ENCODE measurements at regions not wholly inside any gene's neighbourhood (a gene's known extent, or its start where the extent isn't known, plus 50 kb on each side); places are given as distances from the start of the nearest gene placed in this dataset.

GRCh38 chr2:21981127-21981526 is 857.4 kb downstream of the TDRD15 start:
- no peak overlapping the region for H3K4ac ChIP-seq (ENCODE audit: low read depth, low read length)
- no peaks in the 10 kb centered on the region for H3K4me1 ChIP-seq (ENCODE audit: control insufficient read depth, low read depth, low read length)
- H2BK15ac ChIP-seq (replicated peaks; ENCODE audit: low read depth), result no peak overlapping the region
- H2AK5ac ChIP-seq (ENCODE audit: low read length), result no peak overlapping the region
- no peak overlapping the region for H2BK120ac ChIP-seq (ENCODE audit: low read depth, low read length)
- H3K27ac ChIP-seq (ENCODE audit: low read depth, low read length), result no peak overlapping the region
- DNase-seq, result no peak
- H3K79me2 ChIP-seq (ENCODE audit: control insufficient read depth, insufficient read depth, low read length), result no peaks in the 10 kb centered on the region
- H4K8ac ChIP-seq (ENCODE audit: low read depth, low read length), result no peak overlapping the region
- no peak overlapping the region for H4K5ac ChIP-seq (ENCODE audit: low read length)
- no peak overlapping the region for H2BK5ac ChIP-seq (ENCODE audit: low read length)
- no CpG with 5 or more reads among the region's 1 CpG for WGBS (ENCODE audit: extremely low coverage, insufficient coverage, low lambda C conversion rate)
- H3K18ac ChIP-seq (ENCODE audit: low read length), result no peak overlapping the region
- no peak overlapping the region for H3K23ac ChIP-seq (ENCODE audit: low read length)
- no peaks in the 10 kb centered on the region for H3K79me1 ChIP-seq (ENCODE audit: low read length)
- no peak overlapping the region for H3K4me3 ChIP-seq (ENCODE audit: low read length)
- no peak overlapping the region for H3K4me2 ChIP-seq (ENCODE audit: low read length)
- H3K36me3 ChIP-seq (ENCODE audit: control insufficient read depth, insufficient read depth, low read length), result no peaks in the 10 kb centered on the region
- no peak overlapping the region for H3K56ac ChIP-seq (ENCODE audit: low read length)
- H3K27me3 ChIP-seq (ENCODE audit: insufficient read depth, low read length, poor library complexity), result no peaks in the 10 kb centered on the region
- no peak overlapping the region for H3K9ac ChIP-seq (ENCODE audit: low read length)

GRCh38 chr2:21993002-21993401 is 869.2 kb downstream of the TDRD15 start:
- no peaks in the 10 kb centered on the region for H3K79me2 ChIP-seq (ENCODE audit: control insufficient read depth, insufficient read depth, low read length)
- H3K27ac ChIP-seq (ENCODE audit: low read depth, low read length), result no peak overlapping the region
- no peak overlapping the region for H3K4ac ChIP-seq (ENCODE audit: low read depth, low read length)
- H3K18ac ChIP-seq (ENCODE audit: low read length), result no peak overlapping the region
- H3K4me2 ChIP-seq (ENCODE audit: low read length), result no peak overlapping the region
- no peak overlapping the region for H4K5ac ChIP-seq (ENCODE audit: low read length)
- no peak overlapping the region for H3K9ac ChIP-seq (ENCODE audit: low read length)
- no peaks in the 10 kb centered on the region for H3K4me1 ChIP-seq (ENCODE audit: control insufficient read depth, low read depth, low read length)
- no peak overlapping the region for H3K4me3 ChIP-seq (ENCODE audit: low read length)
- H2BK120ac ChIP-seq (ENCODE audit: low read depth, low read length), result no peak overlapping the region
- no peak overlapping the region for H2AK5ac ChIP-seq (ENCODE audit: low read length)
- no peak overlapping the region for H3K23ac ChIP-seq (ENCODE audit: low read length)
- H2BK5ac ChIP-seq (ENCODE audit: low read length), result no peak overlapping the region
- no peak overlapping the region for H2BK15ac ChIP-seq (replicated peaks; ENCODE audit: low read depth)
- no peak overlapping the region for H4K8ac ChIP-seq (ENCODE audit: low read depth, low read length)
- H3K79me1 ChIP-seq (ENCODE audit: low read length), result no peaks in the 10 kb centered on the region
- no CpG with 5 or more reads among the region's 1 CpG for WGBS (ENCODE audit: extremely low coverage, insufficient coverage, low lambda C conversion rate)
- H3K27me3 ChIP-seq (ENCODE audit: insufficient read depth, low read length, poor library complexity), result no peaks in the 10 kb centered on the region
- no peak for DNase-seq
- no peak overlapping the region for H3K56ac ChIP-seq (ENCODE audit: low read length)
- no peaks in the 10 kb centered on the region for H3K36me3 ChIP-seq (ENCODE audit: control insufficient read depth, insufficient read depth, low read length)

- H3K27ac ChIP-seq (ENCODE audit: low read depth, low read length), result no peak overlapping the region
- H2BK5ac ChIP-seq (ENCODE audit: low read length), result no peak overlapping the region
- H3K9ac ChIP-seq (ENCODE audit: low read length), result no peak overlapping the region
- H3K23ac ChIP-seq (ENCODE audit: low read length), result no peak overlapping the region
- no peaks in the 10 kb centered on the region for H3K27me3 ChIP-seq (ENCODE audit: insufficient read depth, low read length, poor library complexity)
- no peaks in the 10 kb centered on the region for H3K79me1 ChIP-seq (ENCODE audit: low read length)
- H3K56ac ChIP-seq (ENCODE audit: low read length), result no peak overlapping the region
- no peak overlapping the region for H3K4ac ChIP-seq (ENCODE audit: low read depth, low read length)
- no peak overlapping the region for H3K4me3 ChIP-seq (ENCODE audit: low read length)
- H2BK120ac ChIP-seq (ENCODE audit: low read depth, low read length), result no peak overlapping the region
- H2AK5ac ChIP-seq (ENCODE audit: low read length), result no peak overlapping the region
- no peak for DNase-seq
- no peak overlapping the region for H2BK15ac ChIP-seq (replicated peaks; ENCODE audit: low read depth)
- H4K5ac ChIP-seq (ENCODE audit: low read length), result no peak overlapping the region
- no peaks in the 10 kb centered on the region for H3K79me2 ChIP-seq (ENCODE audit: control insufficient read depth, insufficient read depth, low read length)
- H3K4me1 ChIP-seq (ENCODE audit: control insufficient read depth, low read depth, low read length), result no peaks in the 10 kb centered on the region
- H3K4me2 ChIP-seq (ENCODE audit: low read length), result no peak overlapping the region
- no peaks in the 10 kb centered on the region for H3K36me3 ChIP-seq (ENCODE audit: control insufficient read depth, insufficient read depth, low read length)
- no peak overlapping the region for H4K8ac ChIP-seq (ENCODE audit: low read depth, low read length)
- H3K18ac ChIP-seq (ENCODE audit: low read length), result no peak overlapping the region
- WGBS (ENCODE audit: extremely low coverage, insufficient coverage, low lambda C conversion rate), result no CpG with 5 or more reads among the region's 5 CpGs
Observed at GRCh38 chr2:21996339-21996738, 872.6 kb downstream of the TDRD15 start.

- no peak overlapping the region for H4K8ac ChIP-seq (ENCODE audit: low read depth, low read length)
- no peak overlapping the region for H2AK5ac ChIP-seq (ENCODE audit: low read length)
- no peak overlapping the region for H3K4ac ChIP-seq (ENCODE audit: low read depth, low read length)
- H3K79me1 ChIP-seq (ENCODE audit: low read length), result no peaks in the 10 kb centered on the region
- no peak overlapping the region for H3K4me2 ChIP-seq (ENCODE audit: low read length)
- no peak overlapping the region for H2BK15ac ChIP-seq (replicated peaks; ENCODE audit: low read depth)
- no peak overlapping the region for H4K5ac ChIP-seq (ENCODE audit: low read length)
- H3K4me3 ChIP-seq (ENCODE audit: low read length), result no peak overlapping the region
- H3K56ac ChIP-seq (ENCODE audit: low read length), result no peak overlapping the region
- no peak overlapping the region for H3K18ac ChIP-seq (ENCODE audit: low read length)
- no peak overlapping the region for H3K23ac ChIP-seq (ENCODE audit: low read length)
- no peak overlapping the region for H3K9ac ChIP-seq (ENCODE audit: low read length)
- H2BK120ac ChIP-seq (ENCODE audit: low read depth, low read length), result no peak overlapping the region
- DNase-seq, result no peak
- no peaks in the 10 kb centered on the region for H3K79me2 ChIP-seq (ENCODE audit: control insufficient read depth, insufficient read depth, low read length)
- H3K36me3 ChIP-seq (ENCODE audit: control insufficient read depth, insufficient read depth, low read length), result no peaks in the 10 kb centered on the region
- no CpG with 5 or more reads among the region's 1 CpG for WGBS (ENCODE audit: extremely low coverage, insufficient coverage, low lambda C conversion rate)
- H3K4me1 ChIP-seq (ENCODE audit: control insufficient read depth, low read depth, low read length), result no peaks in the 10 kb centered on the region
- H3K27ac ChIP-seq (ENCODE audit: low read depth, low read length), result no peak overlapping the region
- no peaks in the 10 kb centered on the region for H3K27me3 ChIP-seq (ENCODE audit: insufficient read depth, low read length, poor library complexity)
- H2BK5ac ChIP-seq (ENCODE audit: low read length), result no peak overlapping the region
Observed at GRCh38 chr2:21999522-21999921, 875.8 kb downstream of the TDRD15 start.

- Histone ChIP-seq H4K8ac (ENCODE audit: low read depth, low read length) (no peak overlapping the region), H3K23ac (ENCODE audit: low read length) (no peak overlapping the region), H3K18ac (ENCODE audit: low read length) (no peak overlapping the region), H3K4me1 (ENCODE audit: control insufficient read depth, low read depth, low read length) (no peaks in the 10 kb centered on the region), H4K5ac (ENCODE audit: low read length) (no peak overlapping the region), H3K79me2 (ENCODE audit: control insufficient read depth, insufficient read depth, low read length) (no peaks in the 10 kb centered on the region), H3K56ac (ENCODE audit: low read length) (no peak overlapping the region), H3K4me2 (ENCODE audit: low read length) (no peak overlapping the region), H3K4ac (ENCODE audit: low read depth, low read length) (no peak overlapping the region), H2BK5ac (ENCODE audit: low read length) (no peak overlapping the region), H2BK120ac (ENCODE audit: low read depth, low read length) (no peak overlapping the region), H3K27me3 (ENCODE audit: insufficient read depth, low read length, poor library complexity) (no peaks in the 10 kb centered on the region), H3K36me3 (ENCODE audit: control insufficient read depth, insufficient read depth, low read length) (no peaks in the 10 kb centered on the region), H3K9ac (ENCODE audit: low read length) (no peak overlapping the region), H3K4me3 (ENCODE audit: low read length) (no peak overlapping the region), H2AK5ac (ENCODE audit: low read length) (no peak overlapping the region), H3K79me1 (ENCODE audit: low read length) (no peaks in the 10 kb centered on the region), H3K27ac (ENCODE audit: low read depth, low read length) (no peak overlapping the region), H2BK15ac (replicated peaks; ENCODE audit: low read depth) (no peak overlapping the region)
- no CpG with 5 or more reads among the region's 1 CpG for WGBS (ENCODE audit: extremely low coverage, insufficient coverage, low lambda C conversion rate)
- DNase-seq, result no peak
Observed at GRCh38 chr2:22002066-22002465, 878.3 kb downstream of the TDRD15 start.

- H3K4me2 ChIP-seq (ENCODE audit: low read length), result no peak overlapping the region
Observed at GRCh38 chr2:22003270-22003669, 879.5 kb downstream of the TDRD15 start.

More at GRCh38 chr2:22003270-22003669, 879.5 kb downstream of the TDRD15 start:
- no peaks in the 10 kb centered on the region for H3K36me3 ChIP-seq (ENCODE audit: control insufficient read depth, insufficient read depth, low read length)
- H3K27me3 ChIP-seq (ENCODE audit: insufficient read depth, low read length, poor library complexity), result no peaks in the 10 kb centered on the region
- no peaks in the 10 kb centered on the region for H3K79me1 ChIP-seq (ENCODE audit: low read length)
- no peak overlapping the region for H2BK120ac ChIP-seq (ENCODE audit: low read depth, low read length)
- H3K56ac ChIP-seq (ENCODE audit: low read length), result no peak overlapping the region
- no peak overlapping the region for H3K23ac ChIP-seq (ENCODE audit: low read length)
- no peak overlapping the region for H4K8ac ChIP-seq (ENCODE audit: low read depth, low read length)
- H2BK15ac ChIP-seq (replicated peaks; ENCODE audit: low read depth), result no peak overlapping the region
- no peak overlapping the region for H4K5ac ChIP-seq (ENCODE audit: low read length)
- no peak overlapping the region for H3K4me3 ChIP-seq (ENCODE audit: low read length)
- H3K9ac ChIP-seq (ENCODE audit: low read length), result no peak overlapping the region
- H2BK5ac ChIP-seq (ENCODE audit: low read length), result no peak overlapping the region
- no peak overlapping the region for H3K27ac ChIP-seq (ENCODE audit: low read depth, low read length)
- no peaks in the 10 kb centered on the region for H3K79me2 ChIP-seq (ENCODE audit: control insufficient read depth, insufficient read depth, low read length)
- H3K4ac ChIP-seq (ENCODE audit: low read depth, low read length), result no peak overlapping the region
- no CpG with 5 or more reads among the region's 3 CpGs for WGBS (ENCODE audit: extremely low coverage, insufficient coverage, low lambda C conversion rate)
- no peak overlapping the region for H3K18ac ChIP-seq (ENCODE audit: low read length)
- H3K4me1 ChIP-seq (ENCODE audit: control insufficient read depth, low read depth, low read length), result no peaks in the 10 kb centered on the region
- H2AK5ac ChIP-seq (ENCODE audit: low read length), result no peak overlapping the region
- no peak for DNase-seq
